ENCODE measurements at regions not wholly inside any gene's neighbourhood (a gene's known extent, or its start where the extent isn't known, plus 50 kb on each side); places are given as distances from the start of the nearest gene placed in this dataset.

DNA sequence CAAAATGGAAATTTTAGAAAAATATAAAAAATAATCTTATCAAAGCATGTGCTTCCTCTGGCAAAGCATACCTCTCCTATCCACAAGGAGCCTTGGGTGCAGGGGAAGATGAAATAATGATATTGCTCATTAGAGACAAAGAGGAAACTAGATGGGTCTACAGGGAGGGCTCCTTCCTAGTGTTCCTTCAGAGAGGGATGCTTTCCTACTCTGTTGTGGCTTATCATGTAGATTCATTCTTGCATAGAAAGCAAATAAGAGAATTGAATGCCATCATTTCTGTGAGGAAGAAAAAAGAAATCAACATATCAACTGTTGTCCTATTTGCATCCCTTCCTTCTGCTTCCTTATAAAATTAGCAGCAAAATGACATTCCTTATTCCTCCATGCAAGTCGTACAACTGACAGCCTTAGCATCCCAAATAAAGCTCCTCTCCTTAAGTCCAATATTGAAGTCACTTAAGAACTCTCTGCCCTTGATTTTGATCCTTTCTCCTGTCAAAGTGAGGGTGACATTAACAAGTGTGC, 543.9 kb upstream of the PLXNA2 start:
- DNase-seq (ENCODE audit: low spot score) (no peak), ATAC-seq (ENCODE audit: low FRiP score) (no peak)
- TF ChIP-seq, protein P1, sequence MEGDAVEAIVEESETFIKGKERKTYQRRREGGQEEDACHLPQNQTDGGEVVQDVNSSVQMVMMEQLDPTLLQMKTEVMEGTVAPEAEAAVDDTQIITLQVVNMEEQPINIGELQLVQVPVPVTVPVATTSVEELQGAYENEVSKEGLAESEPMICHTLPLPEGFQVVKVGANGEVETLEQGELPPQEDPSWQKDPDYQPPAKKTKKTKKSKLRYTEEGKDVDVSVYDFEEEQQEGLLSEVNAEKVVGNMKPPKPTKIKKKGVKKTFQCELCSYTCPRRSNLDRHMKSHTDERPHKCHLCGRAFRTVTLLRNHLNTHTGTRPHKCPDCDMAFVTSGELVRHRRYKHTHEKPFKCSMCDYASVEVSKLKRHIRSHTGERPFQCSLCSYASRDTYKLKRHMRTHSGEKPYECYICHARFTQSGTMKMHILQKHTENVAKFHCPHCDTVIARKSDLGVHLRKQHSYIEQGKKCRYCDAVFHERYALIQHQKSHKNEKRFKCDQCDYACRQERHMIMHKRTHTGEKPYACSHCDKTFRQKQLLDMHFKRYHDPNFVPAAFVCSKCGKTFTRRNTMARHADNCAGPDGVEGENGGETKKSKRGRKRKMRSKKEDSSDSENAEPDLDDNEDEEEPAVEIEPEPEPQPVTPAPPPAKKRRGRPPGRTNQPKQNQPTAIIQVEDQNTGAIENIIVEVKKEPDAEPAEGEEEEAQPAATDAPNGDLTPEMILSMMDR (IDR thresholded peaks at IDR 0.05) = no peak

- TF ChIP-seq, protein P1 (IDR thresholded peaks at IDR 0.05) = no peak
- no peak for DNase-seq (ENCODE audit: low spot score)
- ATAC-seq (ENCODE audit: low FRiP score) = no peak
Measured at GRCh38 chr1:208791456-208791855, 547.3 kb upstream of the PLXNA2 start.

DNA sequence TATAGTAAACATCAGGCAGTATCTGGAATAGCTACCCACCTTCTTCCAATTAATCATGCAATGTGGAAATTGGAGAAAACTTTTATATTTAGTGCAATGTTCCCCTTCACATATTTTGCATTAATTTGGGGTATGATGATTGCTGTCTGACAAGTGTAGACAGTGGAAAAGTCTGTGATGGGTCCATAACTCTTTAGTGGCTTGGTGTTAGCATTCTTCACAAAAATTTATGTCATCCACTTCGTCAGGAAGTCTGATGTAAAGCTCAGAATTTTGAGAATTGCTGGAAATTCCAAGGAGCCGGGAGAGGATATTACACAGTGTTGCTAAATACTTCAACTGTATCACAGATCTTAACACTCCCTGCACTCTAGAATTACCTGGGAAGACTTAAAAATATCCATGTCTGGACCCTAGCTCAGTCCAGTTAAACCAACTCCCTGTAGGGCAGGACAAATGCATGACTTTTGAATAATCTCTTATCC, 549.7 kb upstream of the PLXNA2 start:
- TF ChIP-seq, protein P1 (IDR thresholded peaks at IDR 0.05) = no peak
- no peak for ATAC-seq (ENCODE audit: low FRiP score)
- no peak for DNase-seq (ENCODE audit: low spot score)

DNA sequence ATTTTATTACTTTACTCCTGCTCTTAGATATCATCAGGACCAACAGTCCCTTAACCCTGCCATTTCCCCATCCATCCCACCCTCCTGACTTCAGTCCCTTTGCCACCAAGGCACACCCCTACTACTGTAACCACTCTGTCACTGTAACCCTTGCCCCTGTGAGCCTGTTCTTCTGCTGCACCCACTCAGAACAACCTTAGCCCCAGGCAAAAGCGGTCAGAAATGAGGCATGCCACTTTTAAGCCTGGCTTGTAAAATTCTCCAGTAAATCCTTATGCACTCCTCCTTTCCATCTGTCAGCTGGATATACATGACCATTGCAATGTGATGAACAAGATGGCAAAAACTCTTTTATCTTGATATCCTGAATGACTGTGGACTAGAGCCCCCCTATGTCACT, 555.0 kb upstream of the PLXNA2 start:
- TF ChIP-seq, protein P1 (IDR thresholded peaks at IDR 0.05) = no peak
- no peak for DNase-seq (ENCODE audit: low spot score)
- no peak for ATAC-seq (ENCODE audit: low FRiP score)

- ATAC-seq (ENCODE audit: low FRiP score) (no peak), DNase-seq (ENCODE audit: low spot score) (no peak)
- TF ChIP-seq, protein P1 (IDR thresholded peaks at IDR 0.05) = no peak
Measured at GRCh38 chr1:208803011-208803811, 559.0 kb upstream of the PLXNA2 start.

- DNase-seq (ENCODE audit: low spot score) (no peak), ATAC-seq (ENCODE audit: low FRiP score) (no peak)
- TF ChIP-seq, protein P1 (IDR thresholded peaks at IDR 0.05) = no peak
Measured at GRCh38 chr1:208807446-208808127, 563.4 kb upstream of the PLXNA2 start.
